ENCODE measurements at regions not wholly inside any gene's neighbourhood (a gene's known extent, or its start where the extent isn't known, plus 50 kb on each side); places are given as distances from the start of the nearest gene placed in this dataset.

DNA sequence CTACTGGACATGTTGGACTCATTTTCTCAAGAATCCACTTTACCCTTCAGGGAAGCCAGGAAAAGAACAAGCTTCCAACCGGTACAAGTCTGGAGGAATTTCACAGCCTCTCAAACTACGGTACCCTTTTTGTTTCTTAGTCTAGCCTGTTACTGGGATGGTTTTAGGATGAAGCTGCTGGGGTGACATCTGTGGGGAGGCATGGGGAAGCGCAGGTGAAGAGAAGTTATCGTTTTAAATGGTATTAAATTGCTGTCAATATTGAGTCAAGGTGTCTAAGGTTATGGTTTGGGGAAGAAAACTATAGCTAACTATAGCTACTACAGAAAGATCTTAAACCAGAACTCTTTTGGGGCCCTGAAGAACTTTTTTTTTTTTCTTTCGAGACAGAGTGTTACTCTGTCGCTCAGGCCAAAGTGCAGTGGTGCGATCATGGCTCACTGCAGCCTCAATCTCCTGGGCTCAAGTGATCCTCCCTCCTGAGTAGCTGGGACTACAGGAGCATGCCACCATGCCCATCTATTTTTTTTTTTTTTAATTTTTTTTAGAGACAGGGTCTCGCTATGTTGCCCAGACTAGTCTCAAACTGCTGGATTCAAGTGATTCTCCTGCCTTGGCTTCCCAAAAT, 128.7 kb downstream of the RIN2 start:
- no peak for ATAC-seq
- TF ChIP-seq BACH2 (CRISPR knock-in tag; IDR thresholded peaks at IDR 0.05; ENCODE audit: borderline replicate concordance) (no peak), RARB (CRISPR knock-in tag; IDR thresholded peaks at IDR 0.05) (no peak), TOX (CRISPR knock-in tag; IDR thresholded peaks at IDR 0.05; ENCODE audit: borderline replicate concordance) (no peak), GLIS3 (CRISPR knock-in tag; IDR thresholded peaks at IDR 0.05) (no peak), ISL1 (CRISPR knock-in tag; IDR thresholded peaks at IDR 0.05) (no peak)

DNA sequence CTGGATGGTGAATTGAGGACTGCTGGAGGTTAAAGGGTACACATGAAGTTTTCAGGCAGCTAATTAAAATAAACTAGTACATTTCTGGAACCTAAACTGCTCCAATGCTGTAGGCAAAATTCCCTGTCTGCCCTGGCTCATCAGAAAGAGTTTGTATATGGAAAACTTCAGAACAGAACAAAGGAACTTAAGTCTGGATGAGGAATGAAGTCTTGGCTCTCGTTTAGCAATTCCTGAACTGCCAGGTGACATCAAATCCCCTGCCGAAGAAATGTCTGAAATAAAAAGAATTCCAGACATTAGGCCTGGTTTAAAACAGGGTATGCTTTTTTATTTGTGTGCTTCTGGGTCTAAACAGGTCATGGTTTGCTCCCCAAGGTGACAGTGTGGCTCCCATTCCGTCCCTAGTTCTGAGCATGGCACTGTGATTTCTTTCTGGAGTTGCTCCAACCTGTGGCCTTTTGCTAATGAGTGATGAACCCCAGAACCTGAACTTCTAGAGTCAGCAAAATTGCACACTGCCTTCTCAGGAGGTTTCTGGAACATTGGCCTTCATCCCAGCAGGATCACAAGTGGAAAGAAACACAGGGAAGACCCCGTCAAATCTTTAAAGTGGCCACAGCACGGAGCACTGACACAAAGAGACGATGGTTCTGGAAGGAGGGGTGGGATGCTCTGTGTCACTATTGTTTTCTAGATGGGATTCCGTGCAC, 129.4 kb upstream of the NAA20 start:
- TF ChIP-seq ESRRG (CRISPR knock-in tag; IDR thresholded peaks at IDR 0.05), result no peak
- no peak for TF ChIP-seq CSDC2 (CRISPR knock-in tag; IDR thresholded peaks at IDR 0.05)
- TF ChIP-seq, protein P1, sequence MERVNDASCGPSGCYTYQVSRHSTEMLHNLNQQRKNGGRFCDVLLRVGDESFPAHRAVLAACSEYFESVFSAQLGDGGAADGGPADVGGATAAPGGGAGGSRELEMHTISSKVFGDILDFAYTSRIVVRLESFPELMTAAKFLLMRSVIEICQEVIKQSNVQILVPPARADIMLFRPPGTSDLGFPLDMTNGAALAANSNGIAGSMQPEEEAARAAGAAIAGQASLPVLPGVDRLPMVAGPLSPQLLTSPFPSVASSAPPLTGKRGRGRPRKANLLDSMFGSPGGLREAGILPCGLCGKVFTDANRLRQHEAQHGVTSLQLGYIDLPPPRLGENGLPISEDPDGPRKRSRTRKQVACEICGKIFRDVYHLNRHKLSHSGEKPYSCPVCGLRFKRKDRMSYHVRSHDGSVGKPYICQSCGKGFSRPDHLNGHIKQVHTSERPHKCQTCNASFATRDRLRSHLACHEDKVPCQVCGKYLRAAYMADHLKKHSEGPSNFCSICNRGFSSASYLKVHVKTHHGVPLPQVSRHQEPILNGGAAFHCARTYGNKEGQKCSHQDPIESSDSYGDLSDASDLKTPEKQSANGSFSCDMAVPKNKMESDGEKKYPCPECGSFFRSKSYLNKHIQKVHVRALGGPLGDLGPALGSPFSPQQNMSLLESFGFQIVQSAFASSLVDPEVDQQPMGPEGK (CRISPR knock-in tag; IDR thresholded peaks at IDR 0.05; ENCODE audit: borderline replicate concordance), result no peak
- TF ChIP-seq TOX (CRISPR knock-in tag; IDR thresholded peaks at IDR 0.05; ENCODE audit: borderline replicate concordance), result no peak
- TF ChIP-seq RARB (CRISPR knock-in tag; IDR thresholded peaks at IDR 0.05), result no peak
- no peak for TF ChIP-seq ZNF565 (CRISPR knock-in tag; conservative IDR thresholded peaks at IDR 0.05; ENCODE audit: low read depth)
- no peak for TF ChIP-seq PPARA (CRISPR knock-in tag; IDR thresholded peaks at IDR 0.05; ENCODE audit: borderline replicate concordance)
- no peak for TF ChIP-seq ZC3H10 (CRISPR knock-in tag; IDR thresholded peaks at IDR 0.05)
- TF ChIP-seq, protein P2, sequence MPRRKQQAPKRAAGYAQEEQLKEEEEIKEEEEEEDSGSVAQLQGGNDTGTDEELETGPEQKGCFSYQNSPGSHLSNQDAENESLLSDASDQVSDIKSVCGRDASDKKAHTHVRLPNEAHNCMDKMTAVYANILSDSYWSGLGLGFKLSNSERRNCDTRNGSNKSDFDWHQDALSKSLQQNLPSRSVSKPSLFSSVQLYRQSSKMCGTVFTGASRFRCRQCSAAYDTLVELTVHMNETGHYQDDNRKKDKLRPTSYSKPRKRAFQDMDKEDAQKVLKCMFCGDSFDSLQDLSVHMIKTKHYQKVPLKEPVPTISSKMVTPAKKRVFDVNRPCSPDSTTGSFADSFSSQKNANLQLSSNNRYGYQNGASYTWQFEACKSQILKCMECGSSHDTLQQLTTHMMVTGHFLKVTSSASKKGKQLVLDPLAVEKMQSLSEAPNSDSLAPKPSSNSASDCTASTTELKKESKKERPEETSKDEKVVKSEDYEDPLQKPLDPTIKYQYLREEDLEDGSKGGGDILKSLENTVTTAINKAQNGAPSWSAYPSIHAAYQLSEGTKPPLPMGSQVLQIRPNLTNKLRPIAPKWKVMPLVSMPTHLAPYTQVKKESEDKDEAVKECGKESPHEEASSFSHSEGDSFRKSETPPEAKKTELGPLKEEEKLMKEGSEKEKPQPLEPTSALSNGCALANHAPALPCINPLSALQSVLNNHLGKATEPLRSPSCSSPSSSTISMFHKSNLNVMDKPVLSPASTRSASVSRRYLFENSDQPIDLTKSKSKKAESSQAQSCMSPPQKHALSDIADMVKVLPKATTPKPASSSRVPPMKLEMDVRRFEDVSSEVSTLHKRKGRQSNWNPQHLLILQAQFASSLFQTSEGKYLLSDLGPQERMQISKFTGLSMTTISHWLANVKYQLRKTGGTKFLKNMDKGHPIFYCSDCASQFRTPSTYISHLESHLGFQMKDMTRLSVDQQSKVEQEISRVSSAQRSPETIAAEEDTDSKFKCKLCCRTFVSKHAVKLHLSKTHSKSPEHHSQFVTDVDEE (CRISPR knock-in tag; IDR thresholded peaks at IDR 0.05), result no peak
- TF ChIP-seq ZNF8 (CRISPR knock-in tag; IDR thresholded peaks at IDR 0.05), result no peak
- TF ChIP-seq, protein P3, sequence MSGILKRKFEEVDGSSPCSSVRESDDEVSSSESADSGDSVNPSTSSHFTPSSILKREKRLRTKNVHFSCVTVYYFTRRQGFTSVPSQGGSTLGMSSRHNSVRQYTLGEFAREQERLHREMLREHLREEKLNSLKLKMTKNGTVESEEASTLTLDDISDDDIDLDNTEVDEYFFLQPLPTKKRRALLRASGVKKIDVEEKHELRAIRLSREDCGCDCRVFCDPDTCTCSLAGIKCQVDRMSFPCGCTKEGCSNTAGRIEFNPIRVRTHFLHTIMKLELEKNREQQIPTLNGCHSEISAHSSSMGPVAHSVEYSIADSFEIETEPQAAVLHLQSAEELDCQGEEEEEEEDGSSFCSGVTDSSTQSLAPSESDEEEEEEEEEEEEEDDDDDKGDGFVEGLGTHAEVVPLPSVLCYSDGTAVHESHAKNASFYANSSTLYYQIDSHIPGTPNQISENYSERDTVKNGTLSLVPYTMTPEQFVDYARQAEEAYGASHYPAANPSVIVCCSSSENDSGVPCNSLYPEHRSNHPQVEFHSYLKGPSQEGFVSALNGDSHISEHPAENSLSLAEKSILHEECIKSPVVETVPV (CRISPR knock-in tag; IDR thresholded peaks at IDR 0.05), result no peak
- TF ChIP-seq SNAI2 (CRISPR knock-in tag; IDR thresholded peaks at IDR 0.05), result no peak
- TF ChIP-seq ZFP30 (CRISPR knock-in tag; IDR thresholded peaks at IDR 0.05), result no peak

DNA sequence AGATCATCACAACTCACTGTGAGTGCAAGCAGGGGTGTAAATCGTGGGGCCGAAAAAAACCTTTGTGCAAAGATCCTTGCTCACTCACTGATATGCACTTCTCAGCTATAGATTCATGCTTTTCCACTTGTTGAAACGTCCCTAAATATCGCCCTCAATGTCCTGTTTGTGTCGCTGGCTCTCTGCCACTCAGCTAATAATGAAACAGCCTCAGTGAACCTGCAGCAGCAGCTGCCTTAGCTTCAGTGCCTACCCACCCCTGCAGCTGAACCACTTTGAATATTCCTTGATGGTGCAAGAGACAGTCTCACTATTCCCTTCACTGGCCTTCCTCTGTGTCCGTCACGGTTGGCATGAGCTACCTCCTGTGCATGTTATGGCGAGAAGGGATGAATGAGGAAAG, 128.9 kb upstream of the NAA20 start:
- TF ChIP-seq ZFP3 (CRISPR knock-in tag; IDR thresholded peaks at IDR 0.05) (no peak), TOX (CRISPR knock-in tag; IDR thresholded peaks at IDR 0.05; ENCODE audit: borderline replicate concordance) (no peak), SNAI2 (CRISPR knock-in tag; IDR thresholded peaks at IDR 0.05) (no peak), RARB (CRISPR knock-in tag; IDR thresholded peaks at IDR 0.05) (no peak), TCF4 (CRISPR knock-in tag; IDR thresholded peaks at IDR 0.05; ENCODE audit: borderline replicate concordance) (no peak), ISL1 (CRISPR knock-in tag; IDR thresholded peaks at IDR 0.05) (no peak), ZNF565 (CRISPR knock-in tag; conservative IDR thresholded peaks at IDR 0.05; ENCODE audit: low read depth) (no peak)
- TF ChIP-seq, protein P4, sequence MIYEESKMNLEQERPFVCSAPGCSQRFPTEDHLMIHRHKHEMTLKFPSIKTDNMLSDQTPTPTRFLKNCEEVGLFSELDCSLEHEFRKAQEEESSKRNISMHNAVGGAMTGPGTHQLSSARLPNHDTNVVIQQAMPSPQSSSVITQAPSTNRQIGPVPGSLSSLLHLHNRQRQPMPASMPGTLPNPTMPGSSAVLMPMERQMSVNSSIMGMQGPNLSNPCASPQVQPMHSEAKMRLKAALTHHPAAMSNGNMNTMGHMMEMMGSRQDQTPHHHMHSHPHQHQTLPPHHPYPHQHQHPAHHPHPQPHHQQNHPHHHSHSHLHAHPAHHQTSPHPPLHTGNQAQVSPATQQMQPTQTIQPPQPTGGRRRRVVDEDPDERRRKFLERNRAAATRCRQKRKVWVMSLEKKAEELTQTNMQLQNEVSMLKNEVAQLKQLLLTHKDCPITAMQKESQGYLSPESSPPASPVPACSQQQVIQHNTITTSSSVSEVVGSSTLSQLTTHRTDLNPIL (CRISPR knock-in tag; IDR thresholded peaks at IDR 0.05; ENCODE audit: low read depth), result no peak
- ATAC-seq, result no peak

More for the DNA sequence above, 129.4 kb upstream of the NAA20 start:
- no peak for ATAC-seq
